ENCODE measurements at regions not wholly inside any gene's neighbourhood (a gene's known extent, or its start where the extent isn't known, plus 50 kb on each side); places are given as distances from the start of the nearest gene placed in this dataset.

DNA sequence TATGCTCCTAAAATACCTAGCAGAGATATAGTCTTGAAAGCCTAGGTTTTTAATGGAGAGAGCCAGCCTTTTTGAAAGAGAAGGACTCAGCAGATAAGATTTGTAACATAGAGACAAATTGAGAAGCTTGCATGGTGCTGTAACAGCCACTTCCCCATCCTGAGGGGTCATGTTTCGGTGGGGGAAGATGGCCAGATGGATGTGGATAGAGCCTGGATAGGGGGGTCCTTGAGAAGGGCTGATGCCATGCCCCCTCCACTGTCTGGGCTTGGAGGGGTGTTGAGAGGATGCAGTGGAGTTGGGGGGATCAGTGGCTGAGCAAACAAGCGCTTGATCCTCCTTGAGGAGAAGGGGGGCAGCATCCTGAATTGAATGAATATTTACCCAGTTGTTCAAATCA lies 178.0 kb upstream of the HS6ST1 start:
- TF ChIP-seq, protein P1, sequence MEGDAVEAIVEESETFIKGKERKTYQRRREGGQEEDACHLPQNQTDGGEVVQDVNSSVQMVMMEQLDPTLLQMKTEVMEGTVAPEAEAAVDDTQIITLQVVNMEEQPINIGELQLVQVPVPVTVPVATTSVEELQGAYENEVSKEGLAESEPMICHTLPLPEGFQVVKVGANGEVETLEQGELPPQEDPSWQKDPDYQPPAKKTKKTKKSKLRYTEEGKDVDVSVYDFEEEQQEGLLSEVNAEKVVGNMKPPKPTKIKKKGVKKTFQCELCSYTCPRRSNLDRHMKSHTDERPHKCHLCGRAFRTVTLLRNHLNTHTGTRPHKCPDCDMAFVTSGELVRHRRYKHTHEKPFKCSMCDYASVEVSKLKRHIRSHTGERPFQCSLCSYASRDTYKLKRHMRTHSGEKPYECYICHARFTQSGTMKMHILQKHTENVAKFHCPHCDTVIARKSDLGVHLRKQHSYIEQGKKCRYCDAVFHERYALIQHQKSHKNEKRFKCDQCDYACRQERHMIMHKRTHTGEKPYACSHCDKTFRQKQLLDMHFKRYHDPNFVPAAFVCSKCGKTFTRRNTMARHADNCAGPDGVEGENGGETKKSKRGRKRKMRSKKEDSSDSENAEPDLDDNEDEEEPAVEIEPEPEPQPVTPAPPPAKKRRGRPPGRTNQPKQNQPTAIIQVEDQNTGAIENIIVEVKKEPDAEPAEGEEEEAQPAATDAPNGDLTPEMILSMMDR (optimal IDR thresholded peaks at IDR 0.05 in 1 of 3, IDR thresholded peaks at IDR 0.05 in 1 of 3, conservative IDR thresholded peaks at IDR 0.05 in 1 of 3; ENCODE audit: extremely low read depth in 1 of 3, insufficient read depth in 2 of 3, low read length in 3 of 3), result no peak
- TF ChIP-seq EZH2 (IDR thresholded peaks at IDR 0.05; ENCODE audit: low read length), result no peak
